Gastrocnemius medialis (tissue), 4 donors: ENCODE measurements at regions not wholly inside any gene's neighbourhood (a gene's known extent, or its start where the extent isn't known, plus 50 kb on each side); places are given as distances from the start of the nearest gene placed in this dataset.

Experiments
- POLR2A ChIP-seq, 2 donors: fragments of 450-650 bp; IDR thresholded peaks; one replicate each; pipeline ENCODE4 v1.6.1; 2017; ENCODE audit warnings: antibody characterized with exemption in 2 of 2, mild to moderate bottlenecking in 2 of 2, moderate library complexity in 2 of 2
- TF ChIP-seq, protein P1 (sequence below), 5 experiments: fragments of 450-650 bp in 3 of 5; fragments of 200-600 bp in 2 of 5; sonication (generic) in 2 of 5; IDR thresholded peaks in 4 of 5; conservative IDR thresholded peaks in 1 of 5; 1 replicate in 4 of 5; 2 replicates in 1 of 5; pipeline ENCODE4 v1.5.1; 2016 to 2019; ENCODE audit warnings: antibody characterized with exemption in 5 of 5, mild to moderate bottlenecking in 3 of 5, moderate library complexity in 3 of 5

- TF ChIP-seq, protein P1, sequence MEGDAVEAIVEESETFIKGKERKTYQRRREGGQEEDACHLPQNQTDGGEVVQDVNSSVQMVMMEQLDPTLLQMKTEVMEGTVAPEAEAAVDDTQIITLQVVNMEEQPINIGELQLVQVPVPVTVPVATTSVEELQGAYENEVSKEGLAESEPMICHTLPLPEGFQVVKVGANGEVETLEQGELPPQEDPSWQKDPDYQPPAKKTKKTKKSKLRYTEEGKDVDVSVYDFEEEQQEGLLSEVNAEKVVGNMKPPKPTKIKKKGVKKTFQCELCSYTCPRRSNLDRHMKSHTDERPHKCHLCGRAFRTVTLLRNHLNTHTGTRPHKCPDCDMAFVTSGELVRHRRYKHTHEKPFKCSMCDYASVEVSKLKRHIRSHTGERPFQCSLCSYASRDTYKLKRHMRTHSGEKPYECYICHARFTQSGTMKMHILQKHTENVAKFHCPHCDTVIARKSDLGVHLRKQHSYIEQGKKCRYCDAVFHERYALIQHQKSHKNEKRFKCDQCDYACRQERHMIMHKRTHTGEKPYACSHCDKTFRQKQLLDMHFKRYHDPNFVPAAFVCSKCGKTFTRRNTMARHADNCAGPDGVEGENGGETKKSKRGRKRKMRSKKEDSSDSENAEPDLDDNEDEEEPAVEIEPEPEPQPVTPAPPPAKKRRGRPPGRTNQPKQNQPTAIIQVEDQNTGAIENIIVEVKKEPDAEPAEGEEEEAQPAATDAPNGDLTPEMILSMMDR (IDR thresholded peaks at IDR 0.05 in 4 of 5, conservative IDR thresholded peaks at IDR 0.05 in 1 of 5), result no peak
- TF ChIP-seq POLR2A (IDR thresholded peaks at IDR 0.05), result no peak
These were observed 114.7 kb upstream of the GMDS start for GRCh38 chr6:2360126-2360525.
